ENCODE measurements at regions not wholly inside any gene's neighbourhood (a gene's known extent, or its start where the extent isn't known, plus 50 kb on each side); places are given as distances from the start of the nearest gene placed in this dataset.

- Histone ChIP-seq H3K18ac (ENCODE audit: extremely low read depth, low read length) (no peak overlapping the region), H3K27me3 (replicated peaks in 1 of 4; ENCODE audit: control insufficient read depth in 3 of 4, extremely low read depth in 1 of 4, insufficient read depth in 3 of 4, low read length in 3 of 4) (no peaks in the 10 kb centered on the region), H3K79me2 (ENCODE audit: control insufficient read depth in 1 of 2, insufficient read depth in 2 of 2, low read length in 2 of 2) (no peaks in the 10 kb centered on the region), H3K4me2 (ENCODE audit: insufficient read depth in 1 of 2, low read depth in 2 of 2, low read length in 2 of 2) (no peak overlapping the region), H2BK120ac (replicated peaks; ENCODE audit: low read depth, low read length) (no peak overlapping the region), H3K56ac (replicated peaks; ENCODE audit: insufficient read length, low read depth, low read length) (no peak overlapping the region), H2BK20ac (ENCODE audit: low read length) (no peak overlapping the region), H3K4me1 (replicated peaks in 1 of 4; ENCODE audit: control insufficient read depth in 3 of 4, insufficient read depth in 4 of 4, low read length in 3 of 4) (no peaks in the 10 kb centered on the region), H3K4ac (replicated peaks; ENCODE audit: insufficient read length, low read depth, low read length) (no peak overlapping the region), H4K5ac (ENCODE audit: insufficient read length, low read depth, low read length) (no peak overlapping the region), H3K27ac (ENCODE audit: low read depth, low read length) (no peak overlapping the region), H4K20me1 (replicated peaks in 1 of 2; ENCODE audit: control insufficient read depth in 1 of 2, insufficient read depth in 2 of 2, low read length in 2 of 2) (no peaks in the 10 kb centered on the region), H3K9ac (replicated peaks in 1 of 4; ENCODE audit: extremely low read depth in 1 of 4, low read depth in 3 of 4, low read length in 3 of 4) (no peak overlapping the region), H4K8ac (ENCODE audit: extremely low read depth, insufficient read depth, low read length) (no peak overlapping the region), H3K14ac (ENCODE audit: insufficient read length) (no peak overlapping the region), H3K4me3 (ENCODE audit: extremely low read depth in 1 of 4, insufficient read depth in 2 of 4, low read depth in 3 of 4, low read length in 4 of 4) (no peak overlapping the region), H2BK5ac (ENCODE audit: low read depth, low read length) (no peak overlapping the region), H2AFZ (ENCODE audit: low read length) (no peak overlapping the region), H2BK12ac (ENCODE audit: low read depth, low read length) (no peak overlapping the region), H3K23ac (ENCODE audit: insufficient read length) (no peak overlapping the region), H3K36me3 (ENCODE audit: control insufficient read depth in 2 of 4, insufficient read depth in 4 of 4, low read length in 3 of 4) (no peaks in the 10 kb centered on the region), H3K23me2 (ENCODE audit: low read depth, low read length) (no peaks in the 10 kb centered on the region), H4K91ac (replicated peaks; ENCODE audit: insufficient read length, low read length) (no peak overlapping the region), H3K9me3 (ENCODE audit: insufficient read depth in 2 of 2, low read depth in 1 of 2, low read length in 1 of 2) (no peaks in the 10 kb centered on the region), H2BK15ac (ENCODE audit: low read length) (no peak overlapping the region), H2AK5ac (ENCODE audit: low read depth, low read length) (no peak overlapping the region), H3K79me1 (ENCODE audit: low read depth, low read length) (no peaks in the 10 kb centered on the region)
- 12% methylated on average over 2 of the region's 2 CpGs; no CpG with 5 or more reads in 1 of the 2 experiments for WGBS, 2 experiments (ENCODE audit: extremely low coverage in 1 of 2, insufficient coverage in 1 of 2, insufficient read length in 1 of 2, insufficient replicate concordance in 2 of 2, low coverage in 1 of 2, low lambda C conversion rate in 2 of 2, missing lambda C conversion rate in 1 of 2)
- DNase-seq (ENCODE audit: low read depth in 1 of 2, low spot score in 2 of 2) (no peak), FAIRE-seq (peak; percentile 69)
- POLR2A ChIA-PET (ENCODE audit: partially characterized antibody), result no interaction called here
- TF ChIP-seq RAD21 (IDR thresholded peaks at IDR 0.05 in 1 of 2, conservative IDR thresholded peaks at IDR 0.05 in 1 of 2; ENCODE audit: low read depth in 2 of 2, low read length in 2 of 2) (peak; percentile 75 to 83), KDM4A (IDR thresholded peaks at IDR 0.05; ENCODE audit: low read depth, low read length, severe bottlenecking) (no peak), CTCF (IDR thresholded peaks at IDR 0.05; ENCODE audit: control extremely low read depth in 1 of 3, insufficient read depth in 1 of 3, low read depth in 1 of 3, low read length in 3 of 3) (peak in 2 of 3 experiments; percentile 60 to 75; a peak in 3 of 4 replicates), EGR1 (IDR thresholded peaks at IDR 0.05; ENCODE audit: borderline replicate concordance, low read depth, low read length) (no peak), MAFK (IDR thresholded peaks at IDR 0.05; ENCODE audit: low read depth, low read length) (no peak), CHD1 (IDR thresholded peaks at IDR 0.05; ENCODE audit: low read depth, low read length) (no peak), RFX5 (IDR thresholded peaks at IDR 0.05; ENCODE audit: borderline replicate concordance, low read depth, low read length) (no peak)
- TF ChIP-seq, protein P1, sequence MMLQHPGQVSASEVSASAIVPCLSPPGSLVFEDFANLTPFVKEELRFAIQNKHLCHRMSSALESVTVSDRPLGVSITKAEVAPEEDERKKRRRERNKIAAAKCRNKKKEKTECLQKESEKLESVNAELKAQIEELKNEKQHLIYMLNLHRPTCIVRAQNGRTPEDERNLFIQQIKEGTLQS (IDR thresholded peaks at IDR 0.05; ENCODE audit: insufficient read depth, low read depth, low read length), result no peak
- CTCF ChIA-PET (ENCODE audit: partially characterized antibody), result interaction anchor here (0.5 to 1.2 kb wide), 9 partner anchors 12 to 1022 kb away, joined by 3 to 5 read pairs (median 3); no protein-coding TSS in a partner anchor
Observed at GRCh38 chr2:155250800-155251199, 552.3 kb downstream of the KCNJ3 start.

Measured in H1 (cell line).